K562 (cell line): ENCODE measurements at regions not wholly inside any gene's neighbourhood (a gene's known extent, or its start where the extent isn't known, plus 50 kb on each side); places are given as distances from the start of the nearest gene placed in this dataset.
"Not testable (repeated sequence)": the region's sequence is repeated elsewhere in the genome, so short reads cannot be mapped to it uniquely, and the experiment has no call there.

Source experiments
- CHD2 ChIP-seq: IDR thresholded peaks from 2 replicates; pipeline ENCODE4 v1.6.1; 2011; ENCODE audit warnings: low read depth, low read length
- CREB1 ChIP-seq, 2 experiments: sonication (generic) in 1 of 2; formaldehyde crosslinking in 1 of 2; IDR thresholded peaks; 2 replicates each; pipeline versions ENCODE4 v1.6.1 to v1.8.0; 2012 to 2022; ENCODE audit warnings: inconsistent platforms in 1 of 2, mild to moderate bottlenecking in 1 of 2, missing genetic modification reagents in 1 of 2, moderate library complexity in 1 of 2
- FOS ChIP-seq: IDR thresholded peaks from 3 replicates; pipeline ENCODE4 v1.6.1; 2011; ENCODE audit not compliant: insufficient read length; ENCODE audit errors: extremely low read depth
- HDAC2 ChIP-seq: fragments of 450-650 bp; IDR thresholded peaks from 2 replicates; pipeline ENCODE4 v1.6.1; 2016; ENCODE audit warnings: mild to moderate bottlenecking
- JUN ChIP-seq, 2 experiments: sonication (generic) in 1 of 2; formaldehyde crosslinking in 1 of 2; IDR thresholded peaks; 2 replicates each; pipeline versions ENCODE4 v1.6.1 to v1.8.0; 2012 to 2022; ENCODE audit warnings: borderline replicate concordance in 2 of 2, mild to moderate bottlenecking in 2 of 2, improper control_type of control experiment in 1 of 2, low read depth in 1 of 2, low read length in 1 of 2, missing genetic modification reagents in 1 of 2
- TF ChIP-seq, protein P1 (sequence below): sonication (generic); formaldehyde crosslinking; IDR thresholded peaks from 2 replicates; pipeline ENCODE4 v1.8.0; 2022; ENCODE audit warnings: mild to moderate bottlenecking, missing genetic modification reagents, borderline replicate concordance
- TF ChIP-seq, protein P2 (sequence below), 3 experiments: IDR thresholded peaks in 2 of 3; conservative IDR thresholded peaks in 1 of 3; 2 replicates each; pipeline ENCODE4 v1.5.1; 2011 to 2012; ENCODE audit warnings: low read length in 3 of 3, mild to moderate bottlenecking in 3 of 3, control low read depth in 2 of 3, improper control_type of control experiment in 1 of 3, inconsistent platforms in 1 of 3, low read depth in 1 of 3, mixed read lengths in 1 of 3, moderate library complexity in 1 of 3; ENCODE audit not compliant: insufficient read depth in 2 of 3
- TF ChIP-seq, protein P3 (sequence below): IDR thresholded peaks from 3 replicates; pipeline ENCODE4 v1.6.1; 2011; ENCODE audit warnings: borderline replicate concordance, mild to moderate bottlenecking, moderate library complexity; ENCODE audit not compliant: insufficient read length; ENCODE audit errors: extremely low read depth

DNA sequence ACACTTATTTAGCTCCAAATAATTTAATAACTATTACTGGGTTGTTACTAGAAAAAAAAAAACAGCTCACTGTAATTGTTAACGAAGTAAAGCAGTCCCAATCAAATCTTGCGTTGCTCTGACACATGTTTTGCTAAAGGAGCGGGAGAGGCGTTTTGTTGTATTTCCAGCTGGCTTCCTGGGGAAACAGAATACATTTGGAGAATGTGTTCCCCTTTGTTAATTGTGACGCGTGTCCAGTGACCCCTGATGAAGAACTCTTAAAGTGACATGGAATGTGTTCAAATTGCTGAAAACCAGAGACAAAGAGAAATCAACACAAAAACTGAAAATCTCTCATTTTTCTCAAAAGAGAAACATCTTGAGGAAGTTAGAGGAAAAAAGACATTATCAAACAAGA is 1690.6 kb downstream of the SPATA31A7 start:
- TF ChIP-seq, protein P1, sequence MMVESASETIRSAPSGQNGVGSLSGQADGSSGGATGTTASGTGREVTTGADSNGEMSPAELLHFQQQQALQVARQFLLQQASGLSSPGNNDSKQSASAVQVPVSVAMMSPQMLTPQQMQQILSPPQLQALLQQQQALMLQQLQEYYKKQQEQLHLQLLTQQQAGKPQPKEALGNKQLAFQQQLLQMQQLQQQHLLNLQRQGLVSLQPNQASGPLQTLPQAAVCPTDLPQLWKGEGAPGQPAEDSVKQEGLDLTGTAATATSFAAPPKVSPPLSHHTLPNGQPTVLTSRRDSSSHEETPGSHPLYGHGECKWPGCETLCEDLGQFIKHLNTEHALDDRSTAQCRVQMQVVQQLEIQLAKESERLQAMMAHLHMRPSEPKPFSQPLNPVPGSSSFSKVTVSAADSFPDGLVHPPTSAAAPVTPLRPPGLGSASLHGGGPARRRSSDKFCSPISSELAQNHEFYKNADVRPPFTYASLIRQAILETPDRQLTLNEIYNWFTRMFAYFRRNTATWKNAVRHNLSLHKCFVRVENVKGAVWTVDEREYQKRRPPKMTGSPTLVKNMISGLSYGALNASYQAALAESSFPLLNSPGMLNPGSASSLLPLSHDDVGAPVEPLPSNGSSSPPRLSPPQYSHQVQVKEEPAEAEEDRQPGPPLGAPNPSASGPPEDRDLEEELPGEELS (CRISPR knock-in tag) = not testable (repeated sequence)
- not testable (repeated sequence) for TF ChIP-seq CREB1 (IDR thresholded peaks at IDR 0.05); CREB1 (CRISPR knock-in tag; IDR thresholded peaks at IDR 0.05); JUN (IDR thresholded peaks at IDR 0.05; ENCODE audit: borderline replicate concordance, low read depth, low read length); JUN (CRISPR knock-in tag; IDR thresholded peaks at IDR 0.05; ENCODE audit: borderline replicate concordance); HDAC2; CHD2; FOS
- TF ChIP-seq, protein P2, sequence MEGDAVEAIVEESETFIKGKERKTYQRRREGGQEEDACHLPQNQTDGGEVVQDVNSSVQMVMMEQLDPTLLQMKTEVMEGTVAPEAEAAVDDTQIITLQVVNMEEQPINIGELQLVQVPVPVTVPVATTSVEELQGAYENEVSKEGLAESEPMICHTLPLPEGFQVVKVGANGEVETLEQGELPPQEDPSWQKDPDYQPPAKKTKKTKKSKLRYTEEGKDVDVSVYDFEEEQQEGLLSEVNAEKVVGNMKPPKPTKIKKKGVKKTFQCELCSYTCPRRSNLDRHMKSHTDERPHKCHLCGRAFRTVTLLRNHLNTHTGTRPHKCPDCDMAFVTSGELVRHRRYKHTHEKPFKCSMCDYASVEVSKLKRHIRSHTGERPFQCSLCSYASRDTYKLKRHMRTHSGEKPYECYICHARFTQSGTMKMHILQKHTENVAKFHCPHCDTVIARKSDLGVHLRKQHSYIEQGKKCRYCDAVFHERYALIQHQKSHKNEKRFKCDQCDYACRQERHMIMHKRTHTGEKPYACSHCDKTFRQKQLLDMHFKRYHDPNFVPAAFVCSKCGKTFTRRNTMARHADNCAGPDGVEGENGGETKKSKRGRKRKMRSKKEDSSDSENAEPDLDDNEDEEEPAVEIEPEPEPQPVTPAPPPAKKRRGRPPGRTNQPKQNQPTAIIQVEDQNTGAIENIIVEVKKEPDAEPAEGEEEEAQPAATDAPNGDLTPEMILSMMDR (IDR thresholded peaks at IDR 0.05 in 2 of 3, conservative IDR thresholded peaks at IDR 0.05 in 1 of 3; ENCODE audit: insufficient read depth in 2 of 3, low read depth in 1 of 3, low read length in 3 of 3) = not testable (repeated sequence)
- TF ChIP-seq, protein P3, sequence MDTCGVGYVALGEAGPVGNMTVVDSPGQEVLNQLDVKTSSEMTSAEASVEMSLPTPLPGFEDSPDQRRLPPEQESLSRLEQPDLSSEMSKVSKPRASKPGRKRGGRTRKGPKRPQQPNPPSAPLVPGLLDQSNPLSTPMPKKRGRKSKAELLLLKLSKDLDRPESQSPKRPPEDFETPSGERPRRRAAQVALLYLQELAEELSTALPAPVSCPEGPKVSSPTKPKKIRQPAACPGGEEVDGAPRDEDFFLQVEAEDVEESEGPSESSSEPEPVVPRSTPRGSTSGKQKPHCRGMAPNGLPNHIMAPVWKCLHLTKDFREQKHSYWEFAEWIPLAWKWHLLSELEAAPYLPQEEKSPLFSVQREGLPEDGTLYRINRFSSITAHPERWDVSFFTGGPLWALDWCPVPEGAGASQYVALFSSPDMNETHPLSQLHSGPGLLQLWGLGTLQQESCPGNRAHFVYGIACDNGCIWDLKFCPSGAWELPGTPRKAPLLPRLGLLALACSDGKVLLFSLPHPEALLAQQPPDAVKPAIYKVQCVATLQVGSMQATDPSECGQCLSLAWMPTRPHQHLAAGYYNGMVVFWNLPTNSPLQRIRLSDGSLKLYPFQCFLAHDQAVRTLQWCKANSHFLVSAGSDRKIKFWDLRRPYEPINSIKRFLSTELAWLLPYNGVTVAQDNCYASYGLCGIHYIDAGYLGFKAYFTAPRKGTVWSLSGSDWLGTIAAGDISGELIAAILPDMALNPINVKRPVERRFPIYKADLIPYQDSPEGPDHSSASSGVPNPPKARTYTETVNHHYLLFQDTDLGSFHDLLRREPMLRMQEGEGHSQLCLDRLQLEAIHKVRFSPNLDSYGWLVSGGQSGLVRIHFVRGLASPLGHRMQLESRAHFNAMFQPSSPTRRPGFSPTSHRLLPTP = not testable (repeated sequence)
